Inferior parietal cortex (tissue), 1 donor: ENCODE measurements at regions not wholly inside any gene's neighbourhood (a gene's known extent, or its start where the extent isn't known, plus 50 kb on each side); places are given as distances from the start of the nearest gene placed in this dataset.
"Not testable (repeated sequence)": the region's sequence is repeated elsewhere in the genome, so short reads cannot be mapped to it uniquely, and the experiment has no call there.

Experiments
- DNase-seq: peaks from one replicate; pipeline ENCODE4 v3.0.0-alpha.2; 2016; ENCODE audit errors: extremely low spot score

GRCh38 chr13:40039061-40039460, 383.6 kb downstream of the COG6 start:
- DNase-seq: no peak

GRCh38 chr13:40042991-40043390, 387.5 kb downstream of the COG6 start:
- DNase-seq: no peak

GRCh38 chr13:40043764-40044163, 388.3 kb downstream of the COG6 start:
- no peak for DNase-seq

- DNase-seq: no peak
Measured at GRCh38 chr13:40047322-40047771, 391.9 kb downstream of the COG6 start.

GRCh38 chr13:40048551-40048950, 393.1 kb downstream of the COG6 start:
- no peak for DNase-seq

GRCh38 chr13:40052954-40053353, 397.5 kb downstream of the COG6 start:
- no peak for DNase-seq

- DNase-seq: no peak
Measured at GRCh38 chr13:40053401-40053800, 397.9 kb downstream of the COG6 start.

GRCh38 chr13:40054422-40054821, 399.0 kb downstream of the COG6 start:
- not testable (repeated sequence) for DNase-seq

GRCh38 chr13:40056898-40057619, 401.6 kb downstream of the COG6 start:
- DNase-seq: no peak

- no peak for DNase-seq
Measured at GRCh38 chr13:40058757-40059236, 403.3 kb downstream of the COG6 start.

- DNase-seq: no peak
Measured at GRCh38 chr13:40059540-40060232, 404.2 kb downstream of the COG6 start.

GRCh38 chr13:40060296-40061007, 405.0 kb downstream of the COG6 start:
- no peak for DNase-seq

GRCh38 chr13:40061466-40062450, 406.3 kb downstream of the COG6 start:
- no peak for DNase-seq

GRCh38 chr13:40063278-40063698, 407.8 kb downstream of the COG6 start:
- DNase-seq: no peak

- DNase-seq: no peak
Measured at GRCh38 chr13:40063703-40064102, 408.2 kb downstream of the COG6 start.

GRCh38 chr13:40064154-40065097, 409.0 kb downstream of the COG6 start:
- DNase-seq: no peak

GRCh38 chr13:40069173-40070044, 413.9 kb downstream of the COG6 start:
- peak; percentile 88 for DNase-seq

GRCh38 chr13:40070357-40070756, 414.9 kb downstream of the COG6 start:
- DNase-seq: no peak

- DNase-seq: no peak
Measured at GRCh38 chr13:40072663-40073120, 417.2 kb downstream of the COG6 start.
